H1 (cell line): ENCODE measurements at regions not wholly inside any gene's neighbourhood (a gene's known extent, or its start where the extent isn't known, plus 50 kb on each side); places are given as distances from the start of the nearest gene placed in this dataset.

Experiments
- CTCF ChIP-seq, 3 experiments: IDR thresholded peaks; 1 replicate in 2 of 3; 2 replicates in 1 of 3; pipeline versions ENCODE4 v1.5.1 to v1.6.1; 2011; ENCODE audit warnings: low read length in 3 of 3, mild to moderate bottlenecking in 3 of 3, inconsistent platforms in 2 of 3, low read depth in 1 of 3, moderate library complexity in 1 of 3; ENCODE audit not compliant: insufficient read depth in 1 of 3; ENCODE audit errors: control extremely low read depth in 1 of 3
- MAX ChIP-seq: IDR thresholded peaks from 2 replicates; pipeline ENCODE4 v1.6.1; 2012; ENCODE audit warnings: inconsistent platforms
- POLR2A ChIP-seq, 2 experiments: IDR thresholded peaks; 1 replicate in 1 of 2; 2 replicates in 1 of 2; pipeline ENCODE4 v1.6.1; 2011; ENCODE audit warnings: low read depth in 2 of 2, low read length in 2 of 2, mild to moderate bottlenecking in 2 of 2; ENCODE audit errors: control extremely low read depth in 1 of 2
- POLR2AphosphoS5 ChIP-seq: IDR thresholded peaks from 2 replicates; pipeline ENCODE4 v1.6.1; 2011; ENCODE audit warnings: low read depth, low read length
- POU5F1 ChIP-seq: IDR thresholded peaks from 2 replicates; pipeline ENCODE4 v1.6.1; 2011; ENCODE audit warnings: low read depth, mild to moderate bottlenecking, low read length, moderate library complexity
- RFX5 ChIP-seq: IDR thresholded peaks from 2 replicates; pipeline ENCODE4 v1.6.1; 2011; ENCODE audit warnings: low read depth, low read length, improper control_type of control experiment, borderline replicate concordance
- RXRA ChIP-seq: IDR thresholded peaks from 2 replicates; pipeline ENCODE4 v1.6.1; 2011; ENCODE audit warnings: low read depth, mild to moderate bottlenecking, low read length, moderate library complexity; ENCODE audit not compliant: insufficient read depth
- SAP30 ChIP-seq: fragments of 300-600 bp; sonication (generic); IDR thresholded peaks from 2 replicates; pipeline ENCODE4 v1.7.1; 2012; ENCODE audit warnings: low read length, moderate library complexity, mild to moderate bottlenecking, inconsistent platforms; ENCODE audit not compliant: insufficient read depth, insufficient replicate concordance

- TF ChIP-seq SAP30 (no peak), CTCF (IDR thresholded peaks at IDR 0.05; ENCODE audit: control extremely low read depth in 1 of 3, insufficient read depth in 1 of 3, low read depth in 1 of 3, low read length in 3 of 3) (no peak), POLR2A (IDR thresholded peaks at IDR 0.05; ENCODE audit: control extremely low read depth in 1 of 2, low read depth in 2 of 2, low read length in 2 of 2) (no peak), RFX5 (no peak), MAX (no peak), POLR2AphosphoS5 (no peak), RXRA (no peak), POU5F1 (no peak)
Measured at GRCh38 chr3:194811118-194811517, 125.4 kb downstream of the FAM43A start.
